SHP77 (cell line): ENCODE measurements at regions not wholly inside any gene's neighbourhood (a gene's known extent, or its start where the extent isn't known, plus 50 kb on each side); places are given as distances from the start of the nearest gene placed in this dataset.
"Not testable (repeated sequence)": the region's sequence is repeated elsewhere in the genome, so short reads cannot be mapped to it uniquely, and the experiment has no call there.

Experiments
- DNase-seq, 2 experiments: peaks; one replicate each; lab custom pipeline; 2025; lab: John Stamatoyannopoulos, UW

DNA sequence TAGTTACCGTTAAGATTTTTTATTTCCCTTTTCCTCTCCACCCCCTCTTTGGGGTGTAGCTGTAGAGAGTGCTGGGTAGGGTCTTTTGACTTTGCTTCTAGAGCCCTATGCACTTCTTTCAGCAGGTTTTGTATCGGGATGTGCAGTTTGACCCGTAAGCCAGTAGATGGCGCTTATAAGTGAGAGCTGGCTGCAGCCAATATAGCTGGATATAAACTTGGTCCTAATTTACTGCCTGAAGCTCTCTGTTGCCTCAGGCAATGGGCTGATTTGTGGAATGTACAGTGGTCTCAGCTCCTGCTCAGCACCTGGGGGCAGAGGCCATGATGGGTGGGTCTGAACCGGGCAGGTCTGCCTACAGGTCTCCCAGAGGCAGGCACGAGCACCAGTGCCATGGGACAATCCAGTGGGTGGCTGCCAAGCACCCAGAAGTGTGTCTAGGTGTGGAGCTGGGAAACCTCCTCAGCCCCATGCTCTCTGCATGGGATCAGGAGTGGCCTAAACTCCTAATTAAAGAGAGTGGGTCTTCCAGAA, 146.5 kb downstream of the SPANXN1 start:
- no peak for DNase-seq

DNA sequence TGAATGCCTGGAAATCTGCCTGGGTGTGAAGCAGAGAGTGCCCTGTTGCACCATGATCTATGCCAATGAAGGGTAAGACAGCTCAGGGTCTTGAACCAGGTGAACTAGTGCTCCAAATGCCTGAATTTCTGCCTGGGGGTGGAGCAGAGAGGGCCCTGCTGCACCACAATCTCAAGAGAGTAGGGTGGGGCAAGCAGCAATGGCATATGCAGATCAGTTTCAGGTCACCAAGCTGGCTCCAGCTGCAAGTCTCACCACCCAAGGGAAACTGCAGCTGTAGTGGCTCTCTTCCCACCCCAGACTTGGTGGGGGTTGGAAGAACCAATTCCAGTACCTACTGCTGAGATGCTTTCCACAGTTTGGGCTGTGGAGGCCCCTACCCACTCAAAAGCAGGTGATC, 147.0 kb downstream of the SPANXN1 start:
- no peak for DNase-seq

DNA sequence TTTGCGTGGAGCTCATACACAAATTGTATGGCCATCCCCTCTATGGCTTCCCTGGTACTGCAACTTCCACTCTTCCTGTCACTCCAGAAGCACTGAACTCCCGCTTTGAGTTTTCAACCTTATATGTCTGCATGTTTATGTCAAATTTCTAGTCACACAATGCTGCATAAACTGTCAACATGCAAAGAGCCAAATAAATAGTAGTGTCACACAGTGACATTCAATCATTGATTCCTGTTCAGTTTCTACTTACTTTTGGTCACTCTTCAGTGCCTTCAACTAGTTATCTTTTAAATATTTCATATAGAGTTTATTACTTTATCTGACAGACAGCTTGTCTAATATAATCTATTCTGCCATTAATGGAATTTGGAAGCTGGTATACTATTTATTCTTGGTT, 149.3 kb downstream of the SPANXN1 start:
- no peak for DNase-seq

- DNase-seq = peak; percentile 0 to 3
Measured at GRCh38 chrX:145405012-145405411, 157.7 kb downstream of the SPANXN1 start.

DNA sequence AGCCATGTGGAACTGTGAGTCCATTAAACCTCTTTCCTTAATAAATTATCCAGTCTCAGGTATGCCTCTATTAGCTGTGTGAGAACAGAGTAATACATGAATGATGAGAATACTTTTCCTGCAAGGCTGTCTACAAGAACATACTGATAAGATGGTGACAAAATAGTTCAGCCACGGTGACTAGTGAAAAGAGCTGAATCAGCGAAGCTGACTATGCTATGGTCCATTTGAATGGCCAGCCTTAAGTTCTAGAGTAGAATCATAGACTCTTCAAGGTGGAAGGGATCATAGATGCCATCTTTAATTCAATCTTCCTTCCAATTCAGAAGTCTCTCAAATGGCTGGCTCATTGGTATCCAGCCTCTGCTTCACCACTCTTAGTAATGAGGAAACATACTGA, 163.3 kb downstream of the SPANXN1 start:
- no peak for DNase-seq

- not testable (repeated sequence) for DNase-seq
Measured at GRCh38 chrX:145436211-145436610, 188.9 kb downstream of the SPANXN1 start.

DNA sequence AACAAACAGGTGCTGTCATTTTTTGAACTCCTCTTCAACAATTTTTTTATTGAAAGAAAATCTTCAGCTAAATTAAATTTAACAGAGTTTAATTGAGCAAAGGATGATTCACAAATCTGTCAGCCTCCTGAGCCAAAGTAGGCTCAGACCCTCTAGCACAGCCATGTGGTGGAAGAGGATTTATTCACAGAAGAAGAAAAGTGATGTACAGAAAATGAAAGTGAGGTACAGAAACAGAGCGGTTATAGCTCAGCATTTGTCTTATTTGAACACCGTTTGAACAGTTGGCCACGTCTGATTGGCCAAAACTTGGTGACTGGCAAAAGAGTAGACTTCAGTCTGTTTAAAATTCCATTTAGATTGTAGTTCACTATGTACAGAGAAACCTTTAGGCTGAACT, 217.3 kb downstream of the SPANXN1 start:
- no peak for DNase-seq

DNA sequence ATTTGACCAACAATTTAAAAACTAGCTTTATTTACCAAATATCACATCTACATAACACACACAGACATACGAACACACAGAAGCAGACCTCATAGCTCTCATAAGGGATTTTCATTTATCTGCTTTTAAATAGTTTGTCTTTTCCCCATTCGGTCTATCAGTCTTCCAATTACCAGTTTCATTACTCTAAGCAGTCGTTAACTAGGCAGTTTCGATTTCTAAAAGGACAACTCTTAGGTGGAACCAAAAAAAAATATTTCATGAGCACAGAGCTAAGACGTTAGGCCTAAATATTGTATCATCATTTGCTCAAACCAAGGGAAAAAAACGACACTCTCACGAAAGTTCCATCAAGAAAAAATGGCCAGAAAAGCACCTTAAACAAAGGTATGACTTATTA, 228.4 kb downstream of the SPANXN1 start:
- no peak for DNase-seq

- no peak for DNase-seq
Measured at GRCh38 chrX:145484740-145485139, 237.4 kb downstream of the SPANXN1 start.

- no peak for DNase-seq
Measured at GRCh38 chrX:145502670-145503069, 255.4 kb downstream of the SPANXN1 start.

DNA sequence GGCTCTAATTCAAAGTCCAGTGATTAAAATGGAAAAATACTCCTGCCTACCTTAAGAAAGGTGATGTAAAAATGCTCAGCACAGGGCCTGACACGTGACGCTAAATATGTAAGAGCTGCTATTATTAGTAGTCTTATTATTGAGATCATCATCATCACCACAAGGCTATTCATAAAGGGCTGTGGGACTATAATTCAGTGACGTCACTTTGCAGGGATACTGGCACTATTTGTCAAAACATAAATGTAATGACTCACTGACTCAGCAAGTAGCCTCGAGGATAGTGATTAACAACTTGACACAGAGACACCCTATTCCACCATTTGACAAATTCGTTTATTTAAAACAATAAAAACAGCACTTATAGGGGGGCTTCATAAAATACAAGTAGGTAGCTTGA, 258.9 kb downstream of the SPANXN1 start:
- DNase-seq = no peak

DNA sequence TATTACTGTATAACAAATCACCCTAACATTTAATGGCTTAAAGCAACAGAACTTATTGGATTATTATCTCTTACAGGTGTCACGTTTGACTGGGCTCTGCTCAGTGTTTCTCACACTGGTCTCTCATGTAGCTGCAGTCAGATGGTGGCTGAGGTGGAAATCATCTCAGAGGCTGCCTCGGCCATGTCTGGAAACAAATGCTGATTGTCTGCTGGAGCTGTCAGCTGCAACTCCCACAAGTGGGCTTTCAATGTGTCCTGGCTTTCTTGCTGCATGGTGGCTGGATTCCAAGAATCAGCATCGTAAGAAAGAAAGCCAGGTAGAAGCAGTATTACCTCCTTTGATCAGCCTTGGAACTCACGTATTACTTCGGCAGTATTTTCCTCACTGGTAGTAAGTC, 277.6 kb downstream of the SPANXN1 start:
- DNase-seq = no peak

DNA sequence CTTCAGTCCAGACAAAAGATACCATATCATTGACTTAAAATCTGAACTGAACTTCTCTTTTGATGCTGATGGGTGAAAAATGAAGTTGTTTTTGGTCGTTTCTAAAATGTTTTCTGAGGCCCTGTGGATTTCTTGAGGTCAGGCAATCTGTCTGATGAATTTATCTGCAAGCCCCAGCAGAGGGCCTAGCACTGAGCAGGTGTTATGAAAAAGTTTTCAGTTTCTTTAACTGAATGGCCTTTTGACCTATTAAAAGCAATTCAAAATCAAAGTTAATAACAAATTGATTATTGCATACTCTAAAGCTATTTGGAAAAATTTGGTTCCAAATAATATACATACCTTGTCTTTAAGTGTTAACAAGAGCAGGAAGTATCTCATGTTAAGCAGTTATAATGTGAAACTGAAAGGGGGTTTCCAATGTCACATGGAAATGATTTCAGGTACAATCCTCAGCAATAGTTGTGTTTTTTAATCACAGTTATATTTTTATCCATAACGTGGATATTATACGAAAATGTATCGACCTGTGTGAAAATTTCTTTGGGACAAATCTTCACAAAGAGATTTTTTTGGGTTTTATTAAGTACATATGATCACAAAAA, 285.0 kb downstream of the SPANXN1 start:
- DNase-seq = no peak

GRCh38 chrX:145533534-145533933, 284.1 kb upstream of the SLITRK2 start:
- DNase-seq = no peak

GRCh38 chrX:145549496-145549895, 268.1 kb upstream of the SLITRK2 start:
- DNase-seq = no peak

- DNase-seq = no peak
Measured at GRCh38 chrX:145552643-145553042, 265.0 kb upstream of the SLITRK2 start.

- DNase-seq = no peak
Measured at GRCh38 chrX:145553702-145554101, 263.9 kb upstream of the SLITRK2 start.

DNA sequence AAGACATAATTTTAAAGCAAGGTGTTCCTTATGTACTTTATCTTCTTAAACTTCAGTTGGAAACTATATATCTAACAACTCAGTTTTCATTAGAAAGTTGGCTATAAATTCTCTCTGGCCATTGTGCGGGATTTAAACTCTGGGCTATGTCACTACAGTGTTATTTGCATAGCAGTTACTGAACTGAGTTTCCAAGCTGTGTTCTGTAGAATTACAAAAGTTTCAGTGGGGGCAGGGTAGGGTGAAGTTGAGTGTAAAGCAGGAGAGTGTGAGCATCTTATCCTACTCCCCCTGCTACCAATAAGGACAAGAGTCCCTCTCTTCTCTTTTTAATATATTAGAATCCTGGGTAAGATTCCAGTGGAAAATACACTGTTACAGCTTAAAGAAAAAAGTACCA, 254.5 kb upstream of the SLITRK2 start:
- DNase-seq = no peak

DNA sequence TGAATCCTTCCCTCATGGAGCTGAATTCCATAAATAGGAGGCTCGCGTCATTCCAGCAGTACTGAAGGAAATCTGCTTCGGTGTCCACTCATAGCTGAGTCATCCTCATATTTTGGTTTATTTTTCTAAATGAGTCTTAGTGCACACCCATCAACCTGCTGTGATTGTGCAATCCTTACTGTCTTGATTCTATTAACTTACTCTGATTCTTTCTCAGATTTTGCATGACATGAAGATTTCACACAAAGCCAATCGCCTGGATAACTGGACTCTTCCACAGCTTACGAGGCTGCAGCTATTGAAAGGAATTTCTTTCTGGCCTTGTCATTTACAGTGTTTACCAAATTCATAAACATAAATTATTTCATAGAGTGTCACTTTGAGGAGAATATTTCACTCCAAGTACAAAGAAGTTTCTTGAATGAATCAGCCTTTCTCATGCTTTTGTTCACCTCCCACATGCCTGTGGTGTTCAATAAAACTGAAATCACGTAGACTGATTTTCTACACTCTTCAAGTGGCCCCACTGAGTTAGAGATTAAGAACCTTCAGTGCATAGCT, 207.6 kb upstream of the SLITRK2 start:
- DNase-seq = no peak

DNA sequence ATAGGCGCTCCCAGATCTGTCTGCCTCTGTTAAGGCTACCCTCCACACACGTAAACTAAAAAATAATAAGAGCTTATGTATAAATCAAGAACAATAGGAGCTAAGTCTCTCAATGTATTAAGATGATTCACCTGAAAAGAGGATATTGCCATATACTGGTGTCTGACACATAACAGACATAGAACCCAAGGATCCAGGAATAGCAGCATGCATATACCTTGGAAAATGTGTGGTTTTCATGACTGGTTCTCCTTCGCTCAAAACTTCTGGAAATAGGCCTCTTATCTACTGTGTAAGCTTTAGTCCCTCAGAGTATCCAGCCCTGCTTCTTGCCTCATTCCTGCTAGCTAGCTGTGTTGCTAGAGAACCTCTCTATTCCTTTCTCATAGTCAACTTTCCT, 203.7 kb upstream of the SLITRK2 start:
- no peak for DNase-seq

- DNase-seq = no peak
Measured at GRCh38 chrX:145620666-145621065, 197.0 kb upstream of the SLITRK2 start.

- DNase-seq = no peak
Measured at GRCh38 chrX:145623453-145623852, 194.2 kb upstream of the SLITRK2 start.

- DNase-seq = no peak
Measured at GRCh38 chrX:145630081-145630480, 187.5 kb upstream of the SLITRK2 start.

GRCh38 chrX:145630806-145631435, 186.7 kb upstream of the SLITRK2 start:
- DNase-seq = no peak
